ENCODE measurements at regions not wholly inside any gene's neighbourhood (a gene's known extent, or its start where the extent isn't known, plus 50 kb on each side); places are given as distances from the start of the nearest gene placed in this dataset.
"Not testable (repeated sequence)": the region's sequence is repeated elsewhere in the genome, so short reads cannot be mapped to it uniquely, and the experiment has no call there.

- DNase-seq: not testable (repeated sequence)
Observed at GRCh38 chr14:66031981-66032380, 454.2 kb upstream of the CCDC196 start.

GRCh38 chr14:66032800-66033199 is 453.4 kb upstream of the CCDC196 start:
- no peak for DNase-seq

GRCh38 chr14:66036547-66036946 is 449.6 kb upstream of the CCDC196 start:
- no peak for DNase-seq

- DNase-seq: no peak
Observed at GRCh38 chr14:66037361-66037760, 448.8 kb upstream of the CCDC196 start.

- no peak for DNase-seq
Observed at GRCh38 chr14:66038212-66038611, 448.0 kb upstream of the CCDC196 start.

- no peak for DNase-seq
Observed at GRCh38 chr14:66038618-66039017, 447.6 kb upstream of the CCDC196 start.

- DNase-seq: no peak
Observed at GRCh38 chr14:66039495-66039894, 446.7 kb upstream of the CCDC196 start.

- no peak for DNase-seq
Observed at GRCh38 chr14:66041582-66041981, 444.6 kb upstream of the CCDC196 start.

GRCh38 chr14:66043921-66044320 is 442.2 kb upstream of the CCDC196 start:
- no peak for DNase-seq

GRCh38 chr14:66045572-66046021 is 440.6 kb upstream of the CCDC196 start:
- no peak for DNase-seq

- DNase-seq: no peak
Observed at GRCh38 chr14:66046035-66046434, 440.1 kb upstream of the CCDC196 start.

GRCh38 chr14:66046591-66046990 is 439.6 kb upstream of the CCDC196 start:
- no peak for DNase-seq

- DNase-seq: no peak
Observed at GRCh38 chr14:66056268-66056907, 429.8 kb upstream of the CCDC196 start.

- DNase-seq: no peak
Observed at GRCh38 chr14:66056926-66057552, 429.1 kb upstream of the CCDC196 start.

- no peak for DNase-seq
Observed at GRCh38 chr14:66065188-66065587, 421.0 kb upstream of the CCDC196 start.

GRCh38 chr14:66066981-66067776 is 419.0 kb upstream of the CCDC196 start:
- DNase-seq: no peak

- no peak for DNase-seq
Observed at GRCh38 chr14:66069036-66069435, 417.1 kb upstream of the CCDC196 start.

- DNase-seq: no peak
Observed at GRCh38 chr14:66069830-66070541, 416.2 kb upstream of the CCDC196 start.

GRCh38 chr14:66070542-66071319 is 415.4 kb upstream of the CCDC196 start:
- DNase-seq: peak; percentile 88

GRCh38 chr14:66072190-66073084 is 413.7 kb upstream of the CCDC196 start:
- no peak for DNase-seq

GRCh38 chr14:66074537-66074936 is 411.6 kb upstream of the CCDC196 start:
- DNase-seq: no peak
